GM21528 (cell line): ENCODE measurements at regions not wholly inside any gene's neighbourhood (a gene's known extent, or its start where the extent isn't known, plus 50 kb on each side); places are given as distances from the start of the nearest gene placed in this dataset.

Experiments used
- ATAC-seq: cut with Tn5 transposase; IDR thresholded peaks from one replicate; pipeline ENCODE4 v1.9.1; 2021; ENCODE audit warnings: mild to moderate bottlenecking, moderate library complexity; ENCODE audit not compliant: unreplicated experiment, low FRiP score

DNA sequence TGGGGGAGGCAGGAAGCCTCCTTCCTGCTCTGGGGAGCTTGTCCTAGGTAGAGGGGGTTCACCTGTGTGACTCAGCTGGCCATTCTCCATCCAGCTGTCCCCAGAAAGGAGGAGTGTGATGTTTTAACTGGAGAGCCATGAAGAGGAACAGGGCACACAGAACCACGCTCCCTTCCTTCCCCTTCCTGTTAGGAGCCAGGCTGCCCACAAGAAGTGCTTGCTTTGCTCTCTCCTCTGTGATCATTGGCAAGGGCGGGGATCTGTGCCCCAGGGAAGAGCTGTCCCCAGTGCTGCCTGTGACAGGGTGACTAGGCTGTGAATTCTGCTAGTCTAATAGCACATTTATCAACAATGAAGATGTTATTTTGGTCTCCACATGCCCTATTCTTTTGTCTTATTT lies 169.6 kb upstream of the GATB start:
- no peak for ATAC-seq

DNA sequence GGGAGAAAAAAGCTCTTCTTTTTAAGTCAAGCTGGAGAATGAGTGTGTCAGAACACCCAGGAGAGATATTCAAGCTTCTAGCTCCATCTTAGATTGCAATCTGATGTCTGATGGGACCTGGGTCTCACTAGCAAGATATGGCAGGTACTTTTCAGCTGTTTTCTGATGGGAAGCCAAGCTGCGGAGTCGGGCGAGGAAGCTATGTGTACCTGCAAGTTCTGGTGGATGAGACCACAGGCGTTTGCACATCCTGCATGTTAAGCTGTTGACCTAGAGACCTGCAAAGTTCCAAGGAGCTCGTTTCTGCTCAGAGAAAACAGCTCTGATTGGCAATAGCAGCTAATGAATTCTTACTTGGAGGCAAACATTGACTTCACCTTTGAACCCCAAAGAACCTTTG lies 167.3 kb upstream of the GATB start:
- no peak for ATAC-seq

DNA sequence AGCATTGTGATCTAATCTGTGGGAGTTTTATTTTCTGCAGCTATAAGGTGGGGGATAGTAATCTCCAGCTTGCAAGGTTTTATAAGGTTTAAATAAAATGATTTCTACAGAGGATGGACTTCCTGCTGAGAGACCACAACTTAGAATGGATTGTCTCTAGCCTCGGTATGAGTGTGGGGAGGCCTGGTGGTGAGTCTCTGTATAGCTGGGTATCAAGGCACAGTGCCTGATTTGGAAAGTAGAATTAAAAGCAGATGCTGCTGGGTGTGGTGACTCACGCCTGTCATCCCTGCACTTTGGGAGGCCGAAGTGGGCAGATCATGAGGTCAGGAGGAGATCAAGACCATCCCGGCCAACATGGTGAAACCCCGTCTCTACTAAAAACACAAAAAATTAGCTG lies 162.0 kb upstream of the GATB start:
- no peak for ATAC-seq

DNA sequence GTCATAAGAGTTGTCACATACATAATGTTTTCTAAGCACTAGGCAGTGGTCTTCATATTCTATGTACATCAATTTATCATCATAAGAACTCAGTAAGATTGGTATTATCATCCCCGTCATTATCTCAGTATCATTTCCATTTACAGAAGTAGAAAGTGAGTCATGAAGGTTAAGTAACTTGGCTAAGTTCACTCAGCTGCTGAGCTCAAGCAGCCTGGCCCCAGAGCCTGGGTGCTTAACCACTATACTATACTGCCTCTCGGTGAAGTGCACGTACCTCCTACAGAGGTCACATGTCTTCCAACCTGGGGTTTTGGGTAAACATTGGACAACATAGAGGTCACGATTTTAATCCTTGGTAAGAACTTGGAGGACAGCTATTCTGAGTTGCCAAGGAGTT lies 161.5 kb upstream of the GATB start:
- no peak for ATAC-seq

DNA sequence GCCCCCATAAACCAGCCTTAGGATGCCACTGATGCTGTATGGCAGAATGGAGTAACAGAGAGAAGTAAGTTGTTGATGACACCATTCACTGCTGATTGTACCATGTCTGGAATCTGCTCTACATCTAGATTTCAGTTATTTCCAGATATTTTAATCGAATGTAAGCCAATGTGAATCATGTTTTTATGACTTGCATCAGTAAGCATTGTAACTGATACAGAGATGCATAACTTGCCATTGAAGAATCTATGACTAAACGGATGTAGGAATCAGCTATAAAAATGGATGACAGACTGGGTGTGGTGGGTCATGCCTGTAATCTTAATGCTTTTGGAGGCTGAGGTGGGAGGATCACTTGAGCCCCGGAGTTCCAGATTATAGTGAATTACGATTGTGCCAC lies 161.0 kb upstream of the GATB start:
- ATAC-seq: no peak

DNA sequence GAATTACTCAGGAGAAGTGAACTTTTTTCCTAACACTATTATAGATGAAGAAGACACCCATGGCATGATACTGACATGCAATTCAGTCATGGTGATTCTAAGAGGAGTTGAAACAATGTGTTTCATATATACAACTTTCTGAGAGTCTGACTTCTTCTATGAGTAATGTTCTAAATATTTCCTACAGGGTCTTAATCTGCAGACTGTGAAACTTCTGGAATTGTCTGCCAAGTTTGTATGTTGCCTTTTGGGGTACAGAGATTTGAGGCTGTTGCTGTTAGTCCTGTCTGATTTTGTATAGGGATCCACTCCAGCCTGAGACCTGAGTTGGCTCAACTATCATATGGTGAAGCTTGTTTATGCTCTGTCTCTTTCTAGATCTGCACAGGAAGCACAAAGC lies 160.6 kb upstream of the GATB start:
- ATAC-seq: no peak

DNA sequence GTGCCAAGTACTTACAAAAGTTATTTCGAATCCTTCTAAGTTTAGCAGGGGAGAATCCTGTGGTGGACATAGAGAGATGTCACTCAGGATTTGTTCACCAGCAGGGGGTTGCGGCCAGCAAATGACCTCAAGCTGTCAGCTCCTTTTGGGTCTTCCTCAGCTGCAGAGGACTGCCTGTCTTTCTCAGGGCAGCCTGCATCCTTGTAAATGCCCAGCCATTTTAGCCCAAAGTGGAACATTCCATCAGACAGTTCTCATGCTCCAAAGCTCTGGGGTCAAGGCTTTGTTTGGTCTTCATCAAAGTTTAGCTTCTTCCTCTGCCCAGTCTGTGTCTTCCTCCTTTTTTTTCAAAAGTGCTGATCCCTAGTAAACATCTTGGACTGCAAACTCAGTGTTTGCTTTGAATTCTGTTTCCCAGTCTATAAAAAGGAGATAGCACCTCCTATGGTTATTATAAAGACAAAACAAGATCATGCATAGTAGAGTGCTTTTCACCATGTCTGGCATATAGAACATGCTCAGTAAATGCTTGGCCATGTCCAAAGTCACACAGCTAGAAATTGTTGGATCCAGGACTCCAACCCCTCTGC lies 156.4 kb upstream of the GATB start:
- ATAC-seq: no peak

DNA sequence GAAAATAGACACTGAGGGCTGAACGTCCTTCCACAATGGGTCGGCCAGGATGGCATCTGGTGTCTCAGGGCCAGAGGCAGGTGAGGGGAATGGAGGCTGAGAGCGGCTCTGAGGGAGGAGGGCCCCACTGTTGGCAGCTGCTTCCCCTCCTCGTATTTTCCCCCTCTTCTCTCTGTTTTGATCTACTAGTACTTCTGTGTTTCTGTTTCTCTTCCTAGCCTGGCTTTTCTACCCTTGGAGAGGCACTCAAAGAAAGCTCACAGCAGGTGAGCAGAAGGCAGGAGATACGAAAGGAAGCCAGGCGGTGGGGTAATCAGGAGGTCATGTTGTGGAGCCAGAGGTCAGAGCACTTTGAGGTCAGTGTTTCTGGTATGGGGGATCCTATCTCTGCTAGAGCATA lies 151.8 kb upstream of the GATB start:
- no peak for ATAC-seq

DNA sequence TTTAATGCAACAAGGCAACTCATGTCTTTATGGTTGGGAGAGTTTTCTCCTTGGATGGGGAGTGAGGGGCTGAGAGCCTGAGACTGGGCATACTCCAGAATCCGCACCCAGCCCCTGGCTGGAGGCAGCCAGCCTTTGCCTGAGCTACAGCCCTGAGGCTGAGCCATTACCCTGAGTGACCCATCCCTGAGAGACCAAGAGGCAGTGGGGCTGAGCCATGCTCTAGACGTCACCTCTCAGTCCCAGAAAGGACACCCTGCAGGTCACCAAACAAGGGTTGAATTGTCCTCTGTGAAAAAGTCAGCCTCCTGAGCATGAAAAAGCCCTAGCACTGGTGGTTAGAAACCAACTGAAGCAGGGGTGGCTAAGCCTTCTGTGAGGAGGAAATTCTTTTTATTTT lies 151.2 kb upstream of the GATB start:
- no peak for ATAC-seq

DNA sequence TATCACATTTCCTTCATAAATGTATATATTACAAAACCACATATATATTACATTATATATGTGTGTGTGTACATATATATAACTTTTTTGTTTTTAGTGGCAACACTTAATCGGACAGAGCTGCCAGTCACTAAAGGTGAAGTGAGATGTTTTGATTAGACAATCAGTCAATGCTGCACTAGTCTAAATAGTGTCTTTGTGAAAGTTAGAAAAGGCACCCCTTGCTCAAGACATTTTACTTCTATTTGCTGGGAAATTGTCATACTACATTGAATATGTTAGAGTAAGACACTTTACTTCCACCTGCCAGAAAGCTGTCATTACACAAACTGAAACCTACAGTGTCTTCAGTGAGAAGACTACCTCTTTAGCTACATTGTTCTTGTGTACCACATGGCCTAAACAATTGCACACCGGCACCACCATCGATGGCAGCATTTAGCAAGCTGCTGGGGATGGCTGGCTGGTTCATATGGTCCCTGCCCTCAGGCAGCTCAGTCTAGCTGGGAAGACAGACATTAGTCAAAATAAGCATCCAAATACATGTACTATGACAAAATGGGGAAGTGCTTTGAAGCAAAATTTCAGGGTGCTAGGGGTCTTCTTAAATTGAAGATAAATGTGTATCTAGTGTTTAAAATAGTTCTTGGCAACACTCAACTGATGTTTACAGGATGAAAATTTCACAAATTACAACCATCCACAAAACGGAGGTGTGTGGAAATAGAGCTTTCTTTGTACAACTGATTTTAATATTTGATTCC lies 148.1 kb upstream of the GATB start:
- no peak for ATAC-seq

DNA sequence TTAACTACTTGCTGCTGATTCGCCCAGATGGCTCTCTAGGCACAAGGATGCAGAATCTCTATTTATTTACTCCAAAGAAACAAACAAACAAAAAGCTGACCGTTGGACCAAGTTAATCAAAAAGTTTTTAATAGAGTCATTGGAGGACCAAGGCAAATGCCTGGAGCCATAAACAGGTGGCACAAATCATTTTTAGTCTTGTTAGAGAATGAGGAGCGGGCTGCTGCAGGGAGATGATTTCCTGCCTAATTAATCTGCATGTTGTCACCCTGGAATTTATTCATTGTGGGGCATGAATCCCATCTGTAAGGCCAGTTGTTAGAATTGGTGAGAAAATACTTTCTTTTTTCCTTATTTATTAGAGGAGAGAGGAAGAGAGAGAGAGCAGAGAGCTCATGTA lies 147.4 kb upstream of the GATB start:
- no peak for ATAC-seq

DNA sequence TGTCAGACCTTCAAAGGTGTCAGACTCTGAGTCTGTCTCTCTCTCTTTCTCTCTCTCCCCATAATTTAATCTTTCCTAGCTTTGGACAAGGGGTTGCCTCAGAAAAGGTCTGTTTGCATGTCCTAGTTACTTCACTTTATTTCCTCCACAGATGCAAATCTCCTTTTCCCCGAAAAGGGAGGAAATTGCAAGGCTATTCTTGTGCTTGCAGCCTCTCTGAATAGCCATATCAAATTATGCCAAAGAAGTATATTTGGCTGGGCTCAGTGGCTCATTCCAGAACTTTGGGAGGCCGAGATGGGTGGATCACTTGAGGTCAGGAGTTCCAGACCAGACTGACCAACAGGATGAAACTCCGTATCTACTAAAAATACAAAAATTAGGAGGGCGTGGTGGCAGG lies 145.6 kb upstream of the GATB start:
- ATAC-seq: no peak

DNA sequence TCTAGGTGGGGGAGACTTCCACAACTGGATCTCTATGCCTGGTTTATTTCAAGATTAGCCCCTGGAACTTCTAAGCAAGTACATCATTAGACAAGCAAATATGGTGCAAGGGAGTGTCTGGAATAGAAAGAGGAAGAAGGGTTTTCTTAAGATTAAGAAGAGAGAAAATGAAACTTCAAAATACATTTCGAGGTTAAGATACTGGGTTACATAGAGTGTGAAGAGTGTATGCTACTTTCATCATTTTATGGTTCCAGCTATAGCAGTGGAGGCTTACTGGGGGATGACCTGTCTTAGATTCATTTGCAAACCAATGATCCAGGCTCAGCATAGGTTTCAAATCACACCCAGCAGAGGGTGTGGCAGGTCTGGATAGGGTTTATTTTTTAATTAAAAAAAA lies 144.4 kb upstream of the GATB start:
- ATAC-seq: peak; percentile 94

DNA sequence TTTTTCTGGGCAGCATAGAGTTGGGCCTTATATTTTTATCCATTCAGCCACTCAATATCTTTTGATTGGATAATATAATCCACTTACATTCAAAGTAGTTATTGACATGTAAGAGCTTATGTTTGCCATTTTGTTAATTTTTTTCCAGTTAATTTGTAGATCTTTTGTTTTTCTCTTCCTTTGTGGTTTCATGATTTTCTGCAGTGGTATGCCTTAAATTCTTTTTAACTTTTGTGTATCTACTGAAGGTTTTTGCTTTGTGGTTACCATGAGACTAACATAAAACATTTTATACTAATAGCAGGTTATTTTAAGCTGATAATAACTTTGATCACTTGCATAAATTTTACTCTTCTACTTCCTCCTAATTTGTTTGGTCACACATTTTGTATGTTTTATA lies 140.8 kb upstream of the GATB start:
- ATAC-seq: no peak

DNA sequence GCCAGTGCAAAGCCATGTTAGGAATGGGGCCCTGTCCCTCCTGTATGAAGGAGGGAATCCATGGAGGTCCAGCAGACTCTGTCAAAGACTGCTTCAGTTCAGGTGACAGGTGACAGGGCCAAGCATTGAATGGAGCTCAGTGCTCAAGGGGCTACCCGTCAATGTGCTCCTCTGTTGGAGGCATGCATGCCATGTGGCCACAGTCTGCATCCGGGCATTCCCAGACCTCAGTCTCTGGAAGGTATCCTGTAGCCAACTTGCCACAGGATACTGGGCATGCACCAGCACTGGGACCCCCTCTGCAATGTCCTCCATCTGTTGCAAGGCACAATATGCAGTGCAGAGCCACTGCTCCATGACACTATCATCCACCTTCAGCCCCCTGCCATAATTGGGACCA lies 136.1 kb upstream of the GATB start:
- ATAC-seq: no peak

DNA sequence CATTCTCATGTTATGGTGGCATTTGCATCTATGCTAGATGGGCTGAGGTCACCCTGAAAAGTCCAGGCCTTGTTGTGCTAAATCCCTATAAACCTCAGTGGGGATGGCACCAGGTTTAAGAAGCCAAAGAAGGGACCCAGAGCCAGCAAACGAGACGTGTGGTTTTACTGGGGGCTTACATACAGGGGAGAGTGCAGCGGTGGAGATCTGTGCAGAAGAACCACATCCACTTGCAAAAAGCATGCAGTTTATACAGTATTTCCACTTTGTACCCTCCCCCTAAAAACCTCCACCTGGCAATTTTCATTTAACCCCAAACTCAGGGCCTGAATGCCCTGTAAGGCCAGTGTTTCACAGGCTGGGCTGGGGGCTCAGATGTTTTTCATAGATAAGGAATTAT lies 134.9 kb upstream of the GATB start:
- ATAC-seq: no peak

DNA sequence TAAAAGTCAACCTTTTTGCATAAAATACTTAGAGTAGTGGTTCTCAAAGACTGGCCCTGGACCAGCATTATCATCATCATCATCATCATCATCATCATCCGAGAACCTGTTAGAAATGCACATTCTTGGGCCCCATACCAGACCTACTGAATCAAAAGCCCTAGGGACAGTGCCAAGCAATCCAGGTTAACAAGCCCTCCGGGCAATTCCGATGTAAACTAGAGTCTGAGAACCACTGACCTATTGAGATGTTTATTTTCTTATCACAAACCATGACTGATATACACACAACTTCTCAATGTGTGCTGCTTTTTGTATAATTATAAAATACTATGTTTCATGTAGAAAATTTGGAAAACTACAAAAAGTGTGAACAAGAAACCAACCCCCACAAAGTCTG lies 133.4 kb upstream of the GATB start:
- no peak for ATAC-seq

DNA sequence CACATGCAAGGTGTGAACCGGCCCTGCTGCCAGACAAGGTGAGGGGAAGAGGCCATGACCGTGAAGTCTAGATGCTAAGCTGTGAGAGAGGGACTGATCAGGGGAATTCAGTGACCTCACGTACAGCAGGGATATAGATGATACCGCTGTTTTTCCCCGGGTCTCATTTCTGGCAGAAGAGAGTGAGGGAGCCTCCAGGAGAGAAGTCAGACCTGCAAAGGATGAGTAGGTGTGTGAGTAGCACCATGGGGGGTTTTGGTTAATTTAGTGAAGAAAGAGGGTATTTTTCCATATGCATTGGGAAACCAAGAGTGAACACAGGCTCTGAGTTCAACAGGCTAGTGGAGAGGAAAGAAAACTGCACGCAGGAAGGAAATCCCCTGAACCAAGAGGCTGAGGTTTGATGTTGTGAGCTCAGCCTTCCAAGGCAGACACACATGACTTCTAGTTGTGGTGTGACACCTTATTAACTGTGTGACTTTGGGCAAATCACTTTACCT lies 127.6 kb upstream of the GATB start:
- no peak for ATAC-seq

DNA sequence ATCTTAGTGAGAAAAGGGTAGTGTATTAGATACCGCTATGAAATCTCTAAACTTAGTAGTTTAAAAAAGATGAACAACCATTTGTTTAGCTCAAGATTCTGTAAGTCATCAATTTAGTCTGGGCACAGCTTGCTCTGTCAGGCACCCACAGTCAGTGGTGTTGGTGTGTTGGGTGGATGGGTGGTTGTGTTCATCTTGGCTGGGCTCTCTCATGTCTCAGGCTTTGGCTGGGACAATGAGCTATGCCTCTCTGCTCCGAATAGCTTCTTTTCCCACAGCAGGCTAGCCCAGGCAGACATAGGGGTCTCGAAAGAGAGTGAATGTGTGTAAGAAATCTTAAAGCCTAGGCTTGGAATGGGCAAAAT lies 127.0 kb upstream of the GATB start:
- peak; percentile 29 for ATAC-seq

DNA sequence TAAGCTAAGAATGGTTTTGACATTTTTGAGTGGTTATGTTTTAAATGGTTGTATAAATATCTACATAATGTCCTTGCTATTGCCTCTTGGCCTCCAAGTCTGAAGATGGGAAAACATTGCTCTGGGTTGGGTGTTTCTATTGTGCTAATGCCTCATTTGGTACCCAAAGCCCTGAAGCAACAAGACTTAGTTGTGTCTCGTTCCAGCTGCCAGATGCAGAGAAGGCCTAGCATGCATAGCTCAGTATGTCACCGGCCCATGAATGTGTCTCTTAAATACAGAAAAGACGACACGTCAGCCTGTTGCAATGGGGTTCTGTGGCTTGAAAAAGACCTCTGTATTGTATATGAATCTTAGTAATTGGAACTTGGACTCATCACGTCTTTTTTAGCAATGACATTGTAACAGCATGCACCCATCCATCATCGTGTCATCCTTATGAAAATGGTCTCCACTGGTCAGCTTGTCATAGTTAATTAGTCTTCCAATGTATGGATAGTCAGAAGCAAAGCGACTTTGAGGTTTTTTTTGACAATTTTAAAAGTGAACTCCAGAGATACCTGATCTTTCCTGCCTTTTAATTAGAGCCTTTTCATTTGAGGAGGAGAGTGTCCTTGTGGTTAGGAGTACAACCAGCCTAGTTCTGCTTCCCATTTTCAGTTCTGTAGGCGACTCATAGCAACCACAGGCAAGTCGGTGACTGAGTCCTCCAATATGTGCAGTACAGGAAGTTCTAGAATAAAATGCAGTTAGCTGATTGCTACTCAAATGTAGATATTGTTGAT lies 126.4 kb upstream of the GATB start:
- peak; percentile 86 for ATAC-seq

DNA sequence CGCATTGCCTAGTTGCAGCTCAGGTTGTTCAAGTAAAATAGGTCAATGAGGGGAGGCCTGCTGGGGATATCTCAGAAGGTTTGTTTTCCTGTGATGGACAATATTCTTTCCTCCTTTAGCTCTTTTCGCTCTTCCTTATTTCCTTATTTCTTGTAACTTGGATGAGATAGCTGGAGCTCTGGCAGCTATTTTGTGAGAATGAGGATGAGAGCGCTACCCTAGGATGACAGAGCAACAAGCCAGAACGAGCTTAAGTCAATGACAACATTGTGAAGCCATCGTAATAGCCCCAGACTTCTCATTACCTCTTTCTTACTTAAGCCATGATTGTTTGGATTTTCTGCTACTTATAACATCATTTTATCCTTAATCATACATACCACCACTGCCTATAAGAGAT lies 124.3 kb upstream of the GATB start:
- ATAC-seq: no peak

DNA sequence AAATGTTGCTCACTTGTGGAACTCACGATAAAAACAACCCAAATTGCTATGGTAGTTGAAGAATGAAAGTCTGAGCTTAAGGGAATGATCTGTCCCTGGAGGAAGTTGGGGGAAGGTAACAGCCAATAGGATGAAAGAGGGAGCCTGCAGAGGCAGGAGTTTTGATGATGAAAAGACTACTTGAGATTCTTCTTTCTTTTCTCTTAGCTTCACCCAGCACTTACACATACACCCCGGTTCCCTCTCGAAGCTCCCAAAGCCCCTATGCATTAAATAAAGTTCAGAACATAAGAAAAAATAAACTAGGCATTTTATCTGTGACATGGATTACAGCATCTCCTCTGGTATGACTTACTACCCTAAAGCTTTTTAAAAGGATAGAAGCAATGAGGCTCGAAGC lies 122.9 kb upstream of the GATB start:
- ATAC-seq: no peak
